Psoas muscle (tissue), 7 donors: ENCODE measurements at regions not wholly inside any gene's neighbourhood (a gene's known extent, or its start where the extent isn't known, plus 50 kb on each side); places are given as distances from the start of the nearest gene placed in this dataset.

Experiments used
- ATAC-seq, 4 donors: fragments of 200-7000 bp; cut with Tn5 transposase; one replicate each; pipeline ENCODE4 v1.9.1; 2020; ENCODE audit warnings: moderate library complexity in 3 of 4, mild to moderate bottlenecking in 2 of 4
- DNase-seq, 2 donors: peaks; one replicate each; pipeline ENCODE4 v3.0.0-alpha.2; 2020
- H3K27ac ChIP-seq: fragments of 200-600 bp; one replicate; pipeline ENCODE4 v1.8.0; 2022
- H3K27me3 ChIP-seq, 3 donors: fragments of 200-600 bp in 1 of 3; one replicate each; pipeline versions ENCODE4 v1.6.1 to v1.8.0; 2013 to 2022; ENCODE audit warnings: low read length in 2 of 3, mild to moderate bottlenecking in 2 of 3, moderate library complexity in 1 of 3; ENCODE audit not compliant: insufficient read depth in 3 of 3
- H3K36me3 ChIP-seq, 2 donors: fragments of 200-600 bp in 1 of 2; one replicate each; pipeline versions ENCODE4 v1.6.1 to v1.8.0; 2013 to 2022; ENCODE audit warnings: low read depth in 1 of 2, mild to moderate bottlenecking in 1 of 2, moderate library complexity in 1 of 2; ENCODE audit not compliant: insufficient read depth in 1 of 2
- H3K4me1 ChIP-seq: fragments of 200-600 bp; one replicate; pipeline ENCODE4 v1.8.0; 2022
- H3K4me3 ChIP-seq: fragments of 200-600 bp; one replicate; pipeline ENCODE4 v1.8.0; 2022; ENCODE audit warnings: mild to moderate bottlenecking
- H3K9me3 ChIP-seq: fragments of 200-600 bp; one replicate; pipeline ENCODE4 v1.8.0; 2022
- CTCF ChIP-seq: fragments of 200-600 bp; IDR thresholded peaks from one replicate; pipeline ENCODE4 v1.8.0; 2022; ENCODE audit warnings: antibody characterized with exemption
- WGBS, 3 donors: extraction: QIAGEN DNeasy Blood & Tissue Kit; methylation state at CpG; one replicate each; pipeline versions ENCODE4 v1.1.6 to v1.1.7; 2013; 5-methylcytosine and 5-hydroxymethylcytosine counted together
- intact Hi-C, 2 donors: fragments of 100-400 bp; cut with DNase I; formaldehyde crosslinking; loops; one replicate each; pipeline versions ENCODE4 v1.11.0 to v1.14.2; 2022
- donor health status: healthy with polysubstance abuse.
- donor health status: DM: no; HTN: no; CAD: no; lungs with moderate emphysema.
- donor health status: Bipolar disorder and iron deficiency.
- donor health status: healthy.
- donor health status: DM: yes; HTN: yes; CAD: no.
- donor health status: DM: no; HTN: no; CAD: no.
- donor health status: DM: yes; HTN: yes; CAD: no.

- Histone ChIP-seq H3K9me3 (no peaks in the 10 kb centered on the region), H3K4me3 (no peak overlapping the region), H3K27ac (no peak overlapping the region), H3K27me3 (no peaks in the 10 kb centered on the region), H3K4me1 (peaks cover 16% of the 10 kb centered on the region), H3K36me3 (no peaks in the 10 kb centered on the region)
- DNase-seq (no peak), ATAC-seq (no peak)
- intact Hi-C loops = no loop called here
- 17 to 50% (median 20%) methylated on average over 1 of the region's 1 CpG for WGBS, 3 donors
- no peak for TF ChIP-seq CTCF
Observed at GRCh38 chr14:38505973-38506249, 250.0 kb upstream of the CLEC14A start.

GRCh38 chr14:38505221-38505972, 249.5 kb upstream of the CLEC14A start:
- WGBS, 3 donors = 28 to 33% (median 31%) methylated on average over 2 of the region's 2 CpGs
- Histone ChIP-seq H3K4me3 (no peak overlapping the region), H3K9me3 (no peaks in the 10 kb centered on the region), H3K36me3 (no peaks in the 10 kb centered on the region), H3K4me1 (peaks cover 16% of the 10 kb centered on the region), H3K27ac (no peak overlapping the region), H3K27me3 (no peaks in the 10 kb centered on the region)
- intact Hi-C loops = no loop called here
- no peak for ATAC-seq
- TF ChIP-seq CTCF = no peak
- no peak for DNase-seq

- no peak for TF ChIP-seq CTCF
- WGBS, 3 donors = 85 to 91% (median 86%) methylated on average over 1 of the region's 1 CpG
- Histone ChIP-seq H3K36me3 (no peaks in the 10 kb centered on the region), H3K27ac (no peak overlapping the region), H3K27me3 (no peaks in the 10 kb centered on the region), H3K4me3 (no peak overlapping the region), H3K4me1 (peaks cover 16% of the 10 kb centered on the region), H3K9me3 (no peaks in the 10 kb centered on the region)
- ATAC-seq (no peak), DNase-seq (no peak)
- intact Hi-C loops = no loop called here
Observed at GRCh38 chr14:38504175-38504574, 248.3 kb upstream of the CLEC14A start.

GRCh38 chr14:38502239-38502638, 246.3 kb upstream of the CLEC14A start:
- TF ChIP-seq CTCF = no peak
- WGBS, 3 donors = 80 to 87% (median 83%) methylated on average over 2 of the region's 2 CpGs
- Histone ChIP-seq H3K27me3 (no peaks in the 10 kb centered on the region), H3K27ac (no peak overlapping the region), H3K36me3 (no peaks in the 10 kb centered on the region), H3K9me3 (no peaks in the 10 kb centered on the region), H3K4me1 (peaks cover 12% of the 10 kb centered on the region), H3K4me3 (no peak overlapping the region)
- DNase-seq (no peak), ATAC-seq (no peak)
- intact Hi-C loops = no loop called here

GRCh38 chr14:38500125-38500524, 244.2 kb upstream of the CLEC14A start:
- Histone ChIP-seq H3K9me3 (no peaks in the 10 kb centered on the region), H3K4me3 (no peak overlapping the region), H3K4me1 (peaks cover 4% of the 10 kb centered on the region), H3K27me3 (no peaks in the 10 kb centered on the region), H3K36me3 (no peaks in the 10 kb centered on the region), H3K27ac (no peak overlapping the region)
- intact Hi-C loops = no loop called here
- no peak for TF ChIP-seq CTCF
- DNase-seq = no peak
- ATAC-seq = no peak
